GM19035 (cell line): ENCODE measurements at regions not wholly inside any gene's neighbourhood (a gene's known extent, or its start where the extent isn't known, plus 50 kb on each side); places are given as distances from the start of the nearest gene placed in this dataset.

ENCODE experiments used
- ATAC-seq: cut with Tn5 transposase; IDR thresholded peaks from one replicate; pipeline ENCODE4 v1.9.1; 2021; ENCODE audit not compliant: unreplicated experiment

DNA sequence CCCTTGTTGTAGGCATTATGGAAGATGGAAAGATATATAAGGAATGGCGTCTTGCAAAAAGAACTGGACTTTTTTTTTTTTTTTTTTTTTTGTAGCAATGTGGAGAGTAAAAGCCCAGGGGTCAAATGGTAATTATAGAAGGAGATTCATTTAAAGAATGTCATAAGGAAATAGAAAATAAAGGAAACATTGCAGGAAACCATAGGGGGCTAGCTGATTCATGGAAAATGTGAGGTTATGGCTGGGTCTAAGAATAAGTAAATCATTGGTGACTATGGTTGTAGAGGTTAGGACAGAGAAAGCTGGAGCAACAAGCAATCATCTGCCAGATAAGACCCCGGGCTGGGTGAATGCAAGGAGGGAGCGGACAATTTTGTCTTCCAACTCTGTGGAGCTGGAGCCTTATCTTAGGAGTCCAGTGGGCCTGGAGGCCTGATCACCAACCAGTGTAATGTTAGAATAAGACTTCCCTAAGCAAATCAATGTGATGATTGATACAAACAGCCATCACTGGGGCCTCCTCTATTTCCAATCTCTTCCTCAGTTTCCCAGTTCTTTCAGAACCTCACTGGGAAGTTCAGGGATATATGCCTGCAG lies 201.2 kb upstream of the TNP1 start:
- no peak for ATAC-seq

GRCh38 chr2:217060516-217060915 lies 200.7 kb upstream of the TNP1 start:
- ATAC-seq = no peak

DNA sequence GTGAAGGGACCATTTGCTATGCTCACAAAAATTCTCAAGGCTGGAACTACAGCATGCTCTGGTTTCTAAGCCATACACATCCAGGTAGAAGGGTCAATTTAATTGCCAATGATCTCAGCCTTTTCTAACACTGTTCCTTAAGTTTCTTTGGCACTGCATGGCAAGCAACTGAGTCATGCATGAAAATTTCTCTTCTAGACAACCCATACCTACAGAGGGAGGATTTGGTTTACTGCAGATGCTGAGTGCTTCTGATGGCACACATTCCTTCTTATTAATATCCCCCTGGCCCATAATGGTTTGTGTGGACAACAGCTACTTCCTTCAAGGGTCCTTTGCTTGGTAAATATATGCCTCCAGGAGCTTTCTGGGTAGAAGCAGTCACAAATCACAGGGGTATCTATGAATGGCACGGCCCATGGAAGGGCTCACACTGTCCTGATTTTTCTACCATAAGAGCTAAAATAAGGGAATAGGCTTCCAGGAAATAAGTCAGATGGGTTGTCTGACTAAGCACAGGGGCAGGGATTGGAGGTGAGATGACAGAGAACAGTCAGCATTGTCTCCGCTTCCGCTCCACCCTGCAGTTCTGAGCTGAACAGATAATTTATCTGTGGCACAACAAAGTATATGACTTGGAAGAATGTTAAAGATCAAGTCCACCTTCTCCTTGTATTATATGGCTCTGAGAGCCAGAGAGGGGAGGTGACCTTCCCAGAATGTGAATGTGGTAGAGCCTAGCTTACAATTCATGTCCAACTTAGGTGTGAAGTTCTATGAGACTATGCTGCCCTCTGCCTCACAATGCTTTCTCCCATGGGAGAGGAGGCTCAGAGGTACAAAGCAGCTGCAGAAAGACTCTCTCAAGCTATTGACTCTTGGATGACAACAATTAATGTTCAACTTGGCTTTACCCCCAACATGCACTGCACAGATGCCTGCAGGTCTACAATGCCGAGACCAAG lies 199.2 kb upstream of the TNP1 start:
- no peak for ATAC-seq

GRCh38 chr2:217057773-217058172 lies 197.9 kb upstream of the TNP1 start:
- no peak for ATAC-seq

DNA sequence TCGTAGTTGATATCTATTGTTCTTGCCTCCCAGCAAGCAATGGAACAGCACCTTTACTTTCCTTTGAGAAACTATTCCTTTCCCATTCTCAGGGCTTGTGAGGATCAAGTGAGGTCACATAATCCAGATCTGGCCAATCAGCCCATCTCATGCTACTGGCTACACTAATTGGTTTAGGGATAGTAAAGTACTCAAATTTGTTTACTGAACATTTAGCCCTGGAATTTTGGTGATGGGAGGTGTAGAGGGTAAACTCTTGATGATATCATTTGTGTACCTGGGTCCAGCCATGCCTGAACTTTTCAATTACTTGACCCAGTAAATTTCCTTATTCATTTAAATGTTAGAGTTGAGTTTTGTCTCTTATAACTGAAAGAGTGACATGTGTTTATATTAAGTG lies 195.8 kb upstream of the TNP1 start:
- no peak for ATAC-seq

DNA sequence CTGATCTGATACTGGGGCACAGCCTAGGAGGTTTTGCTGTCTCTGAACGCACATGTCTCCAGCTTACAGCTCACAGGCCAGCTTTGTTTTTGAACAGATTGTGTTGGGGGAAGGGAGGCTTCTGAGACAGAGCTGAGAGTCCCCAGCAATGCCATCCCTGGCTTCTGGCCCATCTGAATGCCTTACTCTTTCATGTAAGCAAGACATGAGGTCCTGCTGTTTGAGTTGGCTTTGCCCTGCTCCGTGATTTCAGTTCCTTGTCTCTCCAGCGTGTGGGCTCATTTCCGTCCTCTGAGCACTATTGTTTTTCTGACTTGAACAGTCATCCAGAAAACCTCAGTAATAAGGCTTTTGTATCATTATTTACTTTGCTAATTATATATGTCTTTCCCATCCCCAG lies 194.9 kb upstream of the TNP1 start:
- no peak for ATAC-seq

DNA sequence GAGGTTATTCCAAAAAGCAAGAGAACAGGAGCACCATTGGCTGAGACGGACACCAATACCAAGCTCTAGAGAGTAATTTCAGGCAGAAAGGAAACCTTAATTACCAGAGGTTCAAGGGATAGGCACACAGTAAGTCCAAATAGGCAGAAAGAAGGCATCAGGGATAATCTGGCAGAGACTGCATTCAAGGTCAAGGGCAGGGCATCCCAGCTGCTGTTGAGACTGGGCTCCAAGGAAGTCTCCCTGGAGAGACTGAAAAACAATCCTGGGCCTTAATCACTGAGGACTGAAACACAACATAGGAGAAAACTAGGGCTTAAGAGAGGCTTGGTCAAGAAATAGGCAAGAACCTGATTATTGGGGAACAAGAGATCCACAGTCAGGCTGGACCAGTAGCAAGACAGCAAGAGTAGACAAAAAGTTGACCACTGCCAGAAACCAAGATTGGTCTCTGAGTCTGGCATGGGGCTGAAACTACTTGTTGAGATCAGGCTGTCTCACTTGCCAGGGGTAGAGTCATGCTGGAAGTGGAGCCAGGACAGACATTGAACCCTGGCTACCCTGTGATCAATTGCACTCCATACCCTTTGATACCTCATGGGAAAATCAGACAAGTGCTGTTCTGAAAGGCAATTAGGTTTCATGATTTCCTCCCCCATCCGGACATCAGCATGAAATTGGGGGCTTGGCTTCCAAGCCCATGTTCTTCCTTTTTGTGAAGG lies 193.2 kb upstream of the TNP1 start:
- ATAC-seq = no peak

- ATAC-seq = no peak
Observed at GRCh38 chr2:217051416-217051815, 191.6 kb upstream of the TNP1 start.

DNA sequence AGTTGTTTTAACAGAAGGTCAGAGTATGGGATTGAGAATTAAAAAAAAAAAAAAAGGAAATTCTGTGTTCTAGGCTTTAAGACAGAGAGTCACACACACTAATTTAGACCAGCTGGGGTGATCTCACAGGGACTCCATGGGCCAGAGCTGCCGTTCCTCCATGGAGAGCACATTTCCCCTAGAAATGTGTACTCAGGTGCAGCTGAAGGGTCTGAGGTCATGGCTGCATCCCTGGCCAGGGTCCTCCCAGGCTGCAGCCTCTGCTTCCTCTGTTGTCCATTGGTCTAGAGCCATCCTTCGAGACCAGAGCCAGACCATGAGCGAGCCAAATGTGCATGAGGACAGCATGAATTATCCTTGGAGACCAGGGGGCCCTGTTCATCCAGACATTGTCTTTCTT lies 190.1 kb upstream of the TNP1 start:
- ATAC-seq = no peak

DNA sequence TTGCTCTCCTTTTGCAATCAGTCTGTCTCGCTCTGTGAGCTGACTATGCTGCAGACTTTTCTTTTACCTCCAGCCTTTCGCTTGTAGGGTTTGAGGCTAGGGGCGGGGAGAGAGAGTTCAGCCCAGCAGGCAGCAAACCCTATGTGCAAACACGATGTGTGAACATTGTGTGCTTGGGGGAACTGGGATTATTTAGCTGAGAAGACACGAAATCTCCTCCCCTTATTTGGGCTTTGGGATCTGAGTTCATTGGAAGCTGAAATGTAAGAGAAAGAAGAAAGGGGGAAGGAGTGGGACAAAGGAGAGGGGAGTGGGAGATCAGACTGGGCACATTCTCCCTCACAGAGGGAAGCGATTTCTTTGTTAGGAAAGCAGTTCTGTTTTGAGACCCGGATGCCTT lies 189.6 kb upstream of the TNP1 start:
- no peak for ATAC-seq

GRCh38 chr2:217048730-217049129 lies 188.9 kb upstream of the TNP1 start:
- ATAC-seq = no peak

DNA sequence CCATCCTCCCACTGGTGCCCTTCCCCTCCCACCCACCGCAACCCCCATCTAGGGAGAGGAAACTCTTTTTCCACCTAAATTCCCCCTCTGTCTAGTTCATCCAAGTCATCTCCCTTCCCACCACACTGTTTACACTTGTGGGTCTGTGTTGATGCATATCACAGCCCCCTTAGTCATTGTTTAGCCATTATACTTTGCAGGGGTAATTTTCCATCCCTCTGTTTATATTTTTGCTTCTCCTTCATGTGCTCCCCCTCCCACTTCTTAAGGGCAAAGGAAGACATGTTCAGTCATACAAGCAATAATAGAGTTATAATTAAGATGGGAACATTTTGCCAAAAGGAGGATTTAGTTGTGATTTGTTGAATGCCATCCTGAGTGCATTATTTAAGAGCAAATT lies 187.8 kb upstream of the TNP1 start:
- no peak for ATAC-seq

DNA sequence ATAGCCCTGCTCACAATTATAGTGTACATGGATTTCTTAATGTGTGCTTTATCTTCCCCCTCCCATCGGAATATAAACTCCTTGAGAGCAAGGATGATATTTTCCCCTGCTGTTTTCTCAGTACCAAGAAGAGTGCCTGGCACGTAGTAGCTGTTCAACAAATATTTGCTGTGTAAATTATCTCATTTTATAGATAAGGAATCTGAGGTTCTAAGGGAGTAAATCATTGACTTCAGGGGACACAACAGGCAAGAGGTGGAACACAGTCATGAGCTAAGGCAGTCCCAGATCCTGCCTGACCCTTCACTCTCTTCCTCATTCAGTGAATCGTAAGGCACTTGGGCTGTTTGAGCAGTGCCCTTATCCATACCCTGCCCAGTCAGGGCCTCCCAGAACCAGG lies 187.3 kb upstream of the TNP1 start:
- ATAC-seq = no peak

GRCh38 chr2:217045700-217046475 lies 186.0 kb upstream of the TNP1 start:
- no peak for ATAC-seq

GRCh38 chr2:217040099-217040498 lies 180.2 kb upstream of the TNP1 start:
- no peak for ATAC-seq

GRCh38 chr2:217038001-217038400 lies 178.1 kb upstream of the TNP1 start:
- no peak for ATAC-seq

GRCh38 chr2:217037353-217037752 lies 177.5 kb upstream of the TNP1 start:
- ATAC-seq = no peak

DNA sequence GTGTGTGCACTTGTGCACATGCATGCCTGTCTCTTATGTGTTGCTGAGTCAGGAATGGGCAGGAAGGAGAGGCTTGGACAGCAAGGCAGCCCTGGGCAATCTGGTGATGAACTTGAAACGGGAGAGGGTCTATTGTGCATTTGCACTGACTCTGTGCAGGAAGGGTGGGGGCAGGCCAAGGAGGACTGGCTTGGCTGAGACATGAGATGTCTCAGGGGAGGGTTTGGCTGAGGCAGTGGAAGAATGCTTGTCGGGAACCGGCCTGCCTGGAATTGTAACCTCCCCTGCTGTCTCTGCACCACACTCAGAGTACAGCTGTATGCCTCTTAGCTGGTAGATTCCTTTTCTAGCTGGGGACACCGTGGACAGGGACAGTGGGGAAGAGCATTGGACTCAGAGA lies 176.1 kb upstream of the TNP1 start:
- no peak for ATAC-seq

DNA sequence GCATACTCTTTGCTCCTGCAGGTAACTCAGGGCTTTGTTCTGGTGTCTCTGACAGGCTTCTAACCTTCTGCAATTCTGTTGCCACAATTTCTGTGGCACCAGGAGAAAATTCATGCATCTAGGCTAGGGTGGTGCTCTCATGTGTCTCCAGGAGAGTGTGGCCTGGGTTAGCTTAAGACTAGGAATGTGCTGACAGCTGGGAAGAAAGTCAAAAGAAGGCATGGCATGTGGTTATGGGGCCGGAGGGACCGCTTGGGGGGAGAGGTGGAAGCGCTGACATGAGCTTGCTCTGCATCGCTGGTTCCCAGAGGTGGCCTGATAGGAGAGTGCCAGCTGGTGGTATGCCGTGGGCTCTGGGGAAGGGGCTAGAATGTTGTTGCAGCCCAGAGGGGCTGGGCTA lies 173.3 kb upstream of the TNP1 start:
- ATAC-seq = no peak

DNA sequence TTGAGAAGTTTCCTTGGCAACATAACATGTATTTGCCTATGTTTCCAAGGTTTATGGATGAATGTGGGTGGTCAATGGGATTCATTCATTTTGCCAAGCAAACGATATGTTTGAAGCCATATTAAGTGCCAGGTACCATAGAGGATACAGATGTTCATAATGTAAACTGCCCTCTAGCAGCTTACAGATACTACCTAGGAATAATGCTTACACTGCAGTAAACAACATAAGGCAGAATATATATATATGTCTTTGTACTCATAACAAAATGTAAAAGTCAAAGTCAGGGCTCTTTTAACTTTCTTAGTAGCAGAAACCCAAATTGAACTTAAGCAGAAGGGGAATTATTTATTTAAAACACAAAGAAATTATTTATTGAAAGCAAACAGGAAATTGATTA lies 171.6 kb upstream of the TNP1 start:
- ATAC-seq = no peak

DNA sequence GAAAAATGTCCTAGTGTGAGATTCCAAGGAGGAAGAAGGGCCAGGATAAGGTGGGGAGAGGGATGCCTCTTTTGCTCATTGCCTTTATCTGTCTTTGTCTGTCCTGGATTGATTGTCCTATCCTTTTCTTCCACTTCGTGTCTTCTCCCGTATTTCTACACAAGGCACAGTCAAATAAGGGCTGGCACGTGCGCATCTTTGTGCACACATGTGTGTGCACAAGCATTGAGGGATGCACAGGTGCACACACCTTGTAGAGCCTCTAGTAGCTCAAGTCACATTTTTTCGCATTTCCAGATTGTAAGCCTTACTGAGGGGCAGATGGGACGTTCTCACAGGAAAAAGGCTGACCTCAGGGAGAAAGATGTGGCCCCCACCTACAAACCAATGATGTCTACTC lies 170.2 kb upstream of the TNP1 start:
- ATAC-seq = no peak
